ENCODE measurements at regions not wholly inside any gene's neighbourhood (a gene's known extent, or its start where the extent isn't known, plus 50 kb on each side); places are given as distances from the start of the nearest gene placed in this dataset.

GRCh38 chr6:19032591-19033295 is 645.6 kb downstream of the RNF144B start:
- FAIRE-seq, result no peak
- TF ChIP-seq POU2F2 (IDR thresholded peaks at IDR 0.05; ENCODE audit: low read depth, low read length) (no peak), POLR2A (IDR thresholded peaks at IDR 0.05; ENCODE audit: low read depth, low read length) (no peak), TAF1 (IDR thresholded peaks at IDR 0.05; ENCODE audit: low read depth, low read length) (no peak), PAX5 (IDR thresholded peaks at IDR 0.05; ENCODE audit: insufficient read depth, low read length, severe bottlenecking) (no peak), POLR2AphosphoS5 (IDR thresholded peaks at IDR 0.05; ENCODE audit: low read depth, low read length) (no peak), SPI1 (IDR thresholded peaks at IDR 0.05; ENCODE audit: low read depth, low read length) (no peak)
- DNase-seq (ENCODE audit: insufficient read length, low spot score), result no peak

DNA sequence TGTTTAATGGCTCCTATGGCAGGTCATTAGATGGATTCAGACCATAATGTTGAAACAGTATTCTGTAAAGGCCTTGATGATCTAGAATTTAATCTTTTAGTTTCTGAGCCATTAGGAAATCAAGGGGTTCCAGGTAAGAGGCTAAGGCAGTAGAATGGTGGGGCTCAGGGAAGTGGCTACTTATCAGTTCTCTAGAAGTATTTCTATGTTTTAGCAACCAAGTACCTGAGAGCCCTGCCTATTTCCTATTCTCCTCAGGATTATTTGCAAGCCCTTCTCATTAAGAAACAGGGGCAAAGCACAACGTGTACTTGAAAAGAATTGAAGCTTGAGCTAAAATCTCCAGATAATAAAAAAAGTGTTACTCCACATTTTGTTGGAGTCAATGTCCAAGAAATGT is 646.5 kb downstream of the RNF144B start:
- TF ChIP-seq SPI1 (IDR thresholded peaks at IDR 0.05; ENCODE audit: low read depth, low read length) (no peak), POLR2A (IDR thresholded peaks at IDR 0.05; ENCODE audit: low read depth, low read length) (no peak), TAF1 (IDR thresholded peaks at IDR 0.05; ENCODE audit: low read depth, low read length) (no peak), POU2F2 (IDR thresholded peaks at IDR 0.05; ENCODE audit: low read depth, low read length) (no peak), PAX5 (IDR thresholded peaks at IDR 0.05; ENCODE audit: insufficient read depth, low read length, severe bottlenecking) (no peak), POLR2AphosphoS5 (IDR thresholded peaks at IDR 0.05; ENCODE audit: low read depth, low read length) (no peak)
- no peak for FAIRE-seq
- DNase-seq (ENCODE audit: insufficient read length, low spot score), result no peak

DNA sequence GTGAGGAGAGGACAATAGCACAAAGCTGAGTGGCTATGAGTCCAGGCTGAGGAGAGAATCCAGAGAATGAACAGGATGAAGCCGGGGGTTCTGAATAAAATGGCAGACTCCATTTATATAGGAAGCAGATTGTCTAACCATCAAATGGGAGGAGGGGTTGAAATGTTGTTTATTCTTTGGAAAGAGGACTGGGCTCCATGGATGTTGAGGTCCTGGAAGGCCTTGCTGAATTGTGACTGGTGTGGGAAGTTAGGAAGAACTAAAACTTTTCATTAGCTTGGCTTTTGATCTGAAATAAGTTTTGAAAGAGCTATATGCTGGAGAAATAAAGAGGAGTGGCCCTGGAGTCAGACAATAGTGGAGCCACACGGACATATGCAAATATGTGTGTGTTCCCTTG is 647.8 kb downstream of the RNF144B start:
- FAIRE-seq, result no peak

DNA sequence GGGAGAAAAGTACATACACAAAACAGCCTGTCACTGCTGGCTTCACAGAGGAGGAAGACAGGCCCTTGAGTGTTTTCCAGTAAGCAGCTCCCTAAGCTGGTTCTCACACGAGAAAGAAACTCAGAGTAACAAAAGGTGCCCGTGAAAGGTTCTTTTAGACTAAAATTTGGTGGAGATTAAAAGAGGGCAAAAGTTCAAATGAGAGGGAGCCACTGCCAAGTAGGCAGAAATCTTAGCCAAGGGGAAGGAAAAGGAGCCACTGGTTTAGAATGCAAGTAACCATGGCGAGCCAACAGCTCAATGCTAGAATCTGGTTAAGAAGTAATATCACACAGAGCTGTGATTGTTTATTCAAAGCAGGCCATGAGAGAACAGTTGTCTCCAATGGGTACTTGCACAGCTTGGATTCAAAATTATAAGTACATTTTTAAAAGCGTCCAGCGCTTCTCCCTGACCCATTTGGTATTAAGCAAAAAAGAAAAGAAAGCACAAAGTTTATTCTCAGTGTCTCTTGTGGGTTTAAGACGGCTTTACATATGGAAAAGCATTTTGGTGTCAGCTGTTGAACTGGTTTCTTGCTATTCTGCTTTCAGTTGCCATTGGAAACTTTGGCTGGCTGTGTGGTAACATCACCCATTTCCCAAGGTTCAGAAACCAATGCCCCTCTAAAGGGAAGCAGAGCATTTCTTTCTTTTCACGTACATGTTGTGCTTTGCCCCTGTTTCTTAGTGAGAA is 648.5 kb downstream of the RNF144B start:
- TF ChIP-seq POLR2A (IDR thresholded peaks at IDR 0.05; ENCODE audit: low read depth, low read length) (no peak), POU2F2 (IDR thresholded peaks at IDR 0.05; ENCODE audit: low read depth, low read length) (no peak), POLR2AphosphoS5 (IDR thresholded peaks at IDR 0.05; ENCODE audit: low read depth, low read length) (no peak), SPI1 (IDR thresholded peaks at IDR 0.05; ENCODE audit: low read depth, low read length) (no peak), TAF1 (IDR thresholded peaks at IDR 0.05; ENCODE audit: low read depth, low read length) (no peak), PAX5 (IDR thresholded peaks at IDR 0.05; ENCODE audit: insufficient read depth, low read length, severe bottlenecking) (no peak)
- FAIRE-seq, result no peak
- no peak for DNase-seq (ENCODE audit: insufficient read length, low spot score)

More for the DNA sequence above, 647.8 kb downstream of the RNF144B start:
- DNase-seq (ENCODE audit: insufficient read length, low spot score), result no peak
- TF ChIP-seq TAF1 (IDR thresholded peaks at IDR 0.05; ENCODE audit: low read depth, low read length) (no peak), SPI1 (IDR thresholded peaks at IDR 0.05; ENCODE audit: low read depth, low read length) (no peak)

DNA sequence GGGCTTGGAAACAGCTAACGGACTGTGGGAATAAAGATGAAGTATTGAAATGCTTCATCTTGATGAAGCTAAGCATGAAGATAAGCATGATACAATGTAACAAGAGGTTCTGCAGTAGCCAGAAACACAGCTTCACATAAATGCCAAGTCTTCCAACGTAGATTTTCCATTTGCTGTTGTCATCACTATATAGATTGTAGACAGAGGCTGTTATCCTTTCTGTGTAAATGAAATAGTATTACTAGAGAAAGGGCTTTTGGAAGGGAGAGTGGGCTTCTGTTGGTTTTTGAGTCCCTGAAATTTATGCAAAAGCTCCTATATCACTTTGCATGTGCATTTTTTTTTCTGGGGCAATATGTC is 649.0 kb downstream of the RNF144B start:
- TF ChIP-seq POLR2AphosphoS5 (IDR thresholded peaks at IDR 0.05; ENCODE audit: low read depth, low read length) (no peak), TAF1 (IDR thresholded peaks at IDR 0.05; ENCODE audit: low read depth, low read length) (no peak), PAX5 (IDR thresholded peaks at IDR 0.05; ENCODE audit: insufficient read depth, low read length, severe bottlenecking) (no peak), POLR2A (IDR thresholded peaks at IDR 0.05; ENCODE audit: low read depth, low read length) (no peak), POU2F2 (IDR thresholded peaks at IDR 0.05; ENCODE audit: low read depth, low read length) (no peak), SPI1 (IDR thresholded peaks at IDR 0.05; ENCODE audit: low read depth, low read length) (no peak)
- FAIRE-seq (no peak), DNase-seq (ENCODE audit: insufficient read length, low spot score) (no peak)

DNA sequence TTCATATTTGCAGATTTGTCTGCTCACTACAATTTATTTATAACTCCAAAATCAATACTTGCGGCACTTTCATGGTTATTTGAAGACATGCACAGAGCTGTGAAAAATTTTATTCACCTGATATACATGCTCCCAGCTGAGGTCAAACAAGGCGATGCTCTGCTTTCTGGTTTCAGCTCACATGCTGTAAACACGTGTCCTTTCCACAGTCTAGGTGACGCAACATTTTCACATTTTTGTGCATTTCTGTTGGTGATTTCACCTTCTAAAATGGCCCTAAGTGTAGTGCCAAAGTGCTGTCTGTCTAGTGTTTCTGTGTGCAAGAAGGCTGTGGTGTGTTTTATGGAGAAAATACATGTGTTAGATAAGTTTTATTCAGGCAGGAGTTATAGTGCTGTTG is 650.5 kb downstream of the RNF144B start:
- DNase-seq (ENCODE audit: insufficient read length, low spot score) (no peak), FAIRE-seq (no peak)
- TF ChIP-seq PAX5 (IDR thresholded peaks at IDR 0.05; ENCODE audit: insufficient read depth, low read length, severe bottlenecking) (no peak), SPI1 (IDR thresholded peaks at IDR 0.05; ENCODE audit: low read depth, low read length) (no peak), POLR2A (IDR thresholded peaks at IDR 0.05; ENCODE audit: low read depth, low read length) (no peak), POU2F2 (IDR thresholded peaks at IDR 0.05; ENCODE audit: low read depth, low read length) (no peak), POLR2AphosphoS5 (IDR thresholded peaks at IDR 0.05; ENCODE audit: low read depth, low read length) (no peak), TAF1 (IDR thresholded peaks at IDR 0.05; ENCODE audit: low read depth, low read length) (no peak)

DNA sequence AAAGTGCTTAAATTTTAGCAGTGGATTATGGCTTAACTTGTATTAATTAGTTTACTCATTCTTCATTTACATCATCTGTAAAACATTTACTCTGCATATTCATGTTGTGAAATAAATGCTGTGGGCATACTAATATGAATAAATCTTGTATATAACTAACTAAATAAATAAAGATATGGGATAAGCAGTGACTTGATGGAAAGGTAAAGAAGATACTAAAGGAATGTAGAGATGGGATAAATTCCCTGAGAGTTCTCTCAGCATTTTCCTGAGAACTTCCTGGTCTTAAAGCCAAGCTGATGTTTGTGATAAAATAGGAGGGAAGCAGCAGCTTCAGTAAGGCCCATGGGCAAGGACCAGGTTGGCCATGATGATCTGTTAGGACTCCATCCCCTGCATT is 652.1 kb downstream of the RNF144B start:
- no peak for TF ChIP-seq TAF1 (IDR thresholded peaks at IDR 0.05; ENCODE audit: low read depth, low read length)
- no peak for TF ChIP-seq PAX5 (IDR thresholded peaks at IDR 0.05; ENCODE audit: insufficient read depth, low read length, severe bottlenecking)
- no peak for TF ChIP-seq POLR2AphosphoS5 (IDR thresholded peaks at IDR 0.05; ENCODE audit: low read depth, low read length)
- TF ChIP-seq POLR2A (IDR thresholded peaks at IDR 0.05; ENCODE audit: low read depth, low read length), result no peak
- TF ChIP-seq POU2F2 (IDR thresholded peaks at IDR 0.05; ENCODE audit: low read depth, low read length), result no peak
- TF ChIP-seq SPI1 (IDR thresholded peaks at IDR 0.05; ENCODE audit: low read depth, low read length), result no peak
- DNase-seq (ENCODE audit: insufficient read length, low spot score), result no peak
- no peak for FAIRE-seq

- FAIRE-seq (no peak), DNase-seq (ENCODE audit: insufficient read length, low spot score) (no peak)
- no peak for TF ChIP-seq PAX5 (IDR thresholded peaks at IDR 0.05; ENCODE audit: insufficient read depth, low read length, severe bottlenecking)
- TF ChIP-seq SPI1 (IDR thresholded peaks at IDR 0.05; ENCODE audit: low read depth, low read length), result no peak
- no peak for TF ChIP-seq POU2F2 (IDR thresholded peaks at IDR 0.05; ENCODE audit: low read depth, low read length)
- TF ChIP-seq POLR2AphosphoS5 (IDR thresholded peaks at IDR 0.05; ENCODE audit: low read depth, low read length), result no peak
- TF ChIP-seq TAF1 (IDR thresholded peaks at IDR 0.05; ENCODE audit: low read depth, low read length), result no peak
- no peak for TF ChIP-seq POLR2A (IDR thresholded peaks at IDR 0.05; ENCODE audit: low read depth, low read length)
These were observed 654.8 kb downstream of the RNF144B start for GRCh38 chr6:19041906-19042305.

- FAIRE-seq, result no peak
- DNase-seq (ENCODE audit: insufficient read length, low spot score), result no peak
- TF ChIP-seq POLR2A (IDR thresholded peaks at IDR 0.05; ENCODE audit: low read depth, low read length) (no peak), SPI1 (IDR thresholded peaks at IDR 0.05; ENCODE audit: low read depth, low read length) (no peak), PAX5 (IDR thresholded peaks at IDR 0.05; ENCODE audit: insufficient read depth, low read length, severe bottlenecking) (no peak), TAF1 (IDR thresholded peaks at IDR 0.05; ENCODE audit: low read depth, low read length) (no peak), POLR2AphosphoS5 (IDR thresholded peaks at IDR 0.05; ENCODE audit: low read depth, low read length) (no peak), POU2F2 (IDR thresholded peaks at IDR 0.05; ENCODE audit: low read depth, low read length) (no peak)
These were observed 655.3 kb downstream of the RNF144B start for GRCh38 chr6:19042420-19042819.
